ENCODE measurements at regions not wholly inside any gene's neighbourhood (a gene's known extent, or its start where the extent isn't known, plus 50 kb on each side); places are given as distances from the start of the nearest gene placed in this dataset.

DNA sequence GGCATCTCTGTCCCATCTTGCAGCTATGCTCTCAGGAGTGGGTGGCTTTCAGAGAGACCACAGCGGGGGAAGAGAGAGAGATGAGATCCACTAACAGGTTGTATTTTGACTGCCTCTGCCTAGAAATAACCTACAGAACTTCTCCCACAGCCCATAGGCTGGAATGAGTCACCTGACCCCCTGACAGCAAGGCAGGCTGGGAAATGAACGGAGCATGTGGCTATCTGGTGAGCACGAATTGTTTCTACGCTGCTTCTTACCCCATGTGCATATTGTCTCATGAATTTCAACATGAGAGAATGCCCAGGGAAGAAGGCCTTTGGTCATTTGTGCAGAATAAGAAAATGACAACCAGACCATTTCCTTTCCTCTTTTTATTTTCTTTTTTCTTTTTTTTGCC lies 151.3 kb downstream of the SNX10 start:
- TF ChIP-seq, protein P1, sequence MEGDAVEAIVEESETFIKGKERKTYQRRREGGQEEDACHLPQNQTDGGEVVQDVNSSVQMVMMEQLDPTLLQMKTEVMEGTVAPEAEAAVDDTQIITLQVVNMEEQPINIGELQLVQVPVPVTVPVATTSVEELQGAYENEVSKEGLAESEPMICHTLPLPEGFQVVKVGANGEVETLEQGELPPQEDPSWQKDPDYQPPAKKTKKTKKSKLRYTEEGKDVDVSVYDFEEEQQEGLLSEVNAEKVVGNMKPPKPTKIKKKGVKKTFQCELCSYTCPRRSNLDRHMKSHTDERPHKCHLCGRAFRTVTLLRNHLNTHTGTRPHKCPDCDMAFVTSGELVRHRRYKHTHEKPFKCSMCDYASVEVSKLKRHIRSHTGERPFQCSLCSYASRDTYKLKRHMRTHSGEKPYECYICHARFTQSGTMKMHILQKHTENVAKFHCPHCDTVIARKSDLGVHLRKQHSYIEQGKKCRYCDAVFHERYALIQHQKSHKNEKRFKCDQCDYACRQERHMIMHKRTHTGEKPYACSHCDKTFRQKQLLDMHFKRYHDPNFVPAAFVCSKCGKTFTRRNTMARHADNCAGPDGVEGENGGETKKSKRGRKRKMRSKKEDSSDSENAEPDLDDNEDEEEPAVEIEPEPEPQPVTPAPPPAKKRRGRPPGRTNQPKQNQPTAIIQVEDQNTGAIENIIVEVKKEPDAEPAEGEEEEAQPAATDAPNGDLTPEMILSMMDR (conservative IDR thresholded peaks at IDR 0.05; ENCODE audit: low read depth, low read length), result no peak
- TF ChIP-seq EZH2phosphoT487 (IDR thresholded peaks at IDR 0.05; ENCODE audit: borderline replicate concordance, low read length) (no peak), EZH2 (IDR thresholded peaks at IDR 0.05; ENCODE audit: low read length, unreplicated experiment) (no peak)

Data from PC-3 (cell line).